Trophoblast cell (in vitro differentiated cells and primary cell): ENCODE measurements at regions not wholly inside any gene's neighbourhood (a gene's known extent, or its start where the extent isn't known, plus 50 kb on each side); places are given as distances from the start of the nearest gene placed in this dataset.

ENCODE experiments used
- DNase-seq, 2 donors: peaks; one replicate each; pipeline ENCODE4 v3.0.0-alpha.2; 2016
- H2AFZ ChIP-seq: 2 replicates; pipeline ENCODE4 v1.6.1; 2013; ENCODE audit warnings: low read length, moderate library complexity, mild to moderate bottlenecking; ENCODE audit not compliant: insufficient read depth, poor library complexity
- H2AK5ac ChIP-seq: 2 replicates; pipeline ENCODE4 v1.6.1; 2013; ENCODE audit warnings: mild to moderate bottlenecking, low read length
- H2BK120ac ChIP-seq: 2 replicates; pipeline ENCODE4 v1.6.1; 2013; ENCODE audit warnings: low read length, mild to moderate bottlenecking, moderate library complexity; ENCODE audit not compliant: insufficient read depth, poor library complexity
- H2BK12ac ChIP-seq: 2 replicates; pipeline ENCODE4 v1.6.1; 2013; ENCODE audit warnings: mild to moderate bottlenecking, low read length, moderate library complexity
- H2BK5ac ChIP-seq: 2 replicates; pipeline ENCODE4 v1.6.1; 2013; ENCODE audit warnings: low read length, low read depth, moderate library complexity, mild to moderate bottlenecking; ENCODE audit not compliant: poor library complexity
- H3K14ac ChIP-seq: 2 replicates; pipeline ENCODE4 v1.6.1; 2013; ENCODE audit warnings: mild to moderate bottlenecking, low read length
- H3K18ac ChIP-seq: 2 replicates; pipeline ENCODE4 v1.6.1; 2013; ENCODE audit warnings: mild to moderate bottlenecking, low read length
- H3K23ac ChIP-seq: 2 replicates; pipeline ENCODE4 v1.6.1; 2013; ENCODE audit warnings: low read length
- H3K27ac ChIP-seq: 2 replicates; pipeline ENCODE4 v1.5.1; 2013; ENCODE audit warnings: low read depth, mild to moderate bottlenecking, inconsistent platforms, low read length, moderate library complexity
- H3K27me3 ChIP-seq: 2 replicates; pipeline ENCODE4 v1.6.1; 2013; ENCODE audit warnings: inconsistent platforms, mild to moderate bottlenecking, low read length, moderate library complexity; ENCODE audit not compliant: insufficient read depth
- H3K36me3 ChIP-seq, 2 experiments: 1 replicate in 1 of 2; 2 replicates in 1 of 2; pipeline ENCODE4 v1.6.1; 2013; ENCODE audit warnings: low read length in 2 of 2, mild to moderate bottlenecking in 2 of 2, moderate library complexity in 1 of 2; ENCODE audit not compliant: insufficient read depth in 2 of 2, control insufficient read depth in 1 of 2
- H3K4ac ChIP-seq: 2 replicates; pipeline ENCODE4 v1.6.1; 2013; ENCODE audit warnings: low read depth, mild to moderate bottlenecking, low read length, moderate library complexity
- H3K4me1 ChIP-seq, 2 experiments: 1 replicate in 1 of 2; 2 replicates in 1 of 2; pipeline ENCODE4 v1.6.1; 2013; ENCODE audit warnings: low read length in 2 of 2, mild to moderate bottlenecking in 2 of 2, moderate library complexity in 1 of 2; ENCODE audit not compliant: insufficient read depth in 2 of 2, control insufficient read depth in 1 of 2
- H3K4me2 ChIP-seq: 2 replicates; pipeline ENCODE4 v1.6.1; 2013; ENCODE audit warnings: inconsistent platforms, mild to moderate bottlenecking, low read length, moderate library complexity
- H3K4me3 ChIP-seq: 2 replicates; pipeline ENCODE4 v1.5.1; 2013; ENCODE audit warnings: mild to moderate bottlenecking, low read depth, low read length, inconsistent platforms
- H3K79me1 ChIP-seq: one replicate; pipeline ENCODE4 v1.6.1; 2013; ENCODE audit warnings: low read length
- H3K79me2 ChIP-seq: 2 replicates; pipeline ENCODE4 v1.6.1; 2013; ENCODE audit warnings: low read length, mild to moderate bottlenecking; ENCODE audit not compliant: control insufficient read depth, insufficient read depth, poor library complexity
- H3K9ac ChIP-seq: 2 replicates; pipeline ENCODE4 v1.6.1; 2013; ENCODE audit warnings: mild to moderate bottlenecking, low read length
- H3K9me3 ChIP-seq: 2 replicates; pipeline ENCODE4 v1.6.1; 2013; ENCODE audit warnings: low read depth, mild to moderate bottlenecking, control low read depth, inconsistent platforms, low read length; ENCODE audit not compliant: insufficient read depth
- H4K12ac ChIP-seq: 2 replicates; pipeline ENCODE4 v1.6.1; 2013; ENCODE audit warnings: low read depth, mild to moderate bottlenecking, low read length, moderate library complexity
- H4K8ac ChIP-seq: 2 replicates; pipeline ENCODE4 v1.6.1; 2013; ENCODE audit warnings: low read depth, mild to moderate bottlenecking, low read length, moderate library complexity
- H4K91ac ChIP-seq: one replicate; pipeline ENCODE4 v1.6.1; 2013; ENCODE audit warnings: low read depth, mild to moderate bottlenecking, low read length, moderate library complexity
- WGBS: extraction: QIAGEN DNeasy Blood & Tissue Kit; methylation state at CpG from one replicate; pipeline ENCODE4 v1.1.7; 2013; ENCODE audit warnings: missing lambda C conversion rate; ENCODE audit not compliant: insufficient read length, insufficient coverage; ENCODE audit errors: extremely low coverage; 5-methylcytosine and 5-hydroxymethylcytosine counted together

DNA sequence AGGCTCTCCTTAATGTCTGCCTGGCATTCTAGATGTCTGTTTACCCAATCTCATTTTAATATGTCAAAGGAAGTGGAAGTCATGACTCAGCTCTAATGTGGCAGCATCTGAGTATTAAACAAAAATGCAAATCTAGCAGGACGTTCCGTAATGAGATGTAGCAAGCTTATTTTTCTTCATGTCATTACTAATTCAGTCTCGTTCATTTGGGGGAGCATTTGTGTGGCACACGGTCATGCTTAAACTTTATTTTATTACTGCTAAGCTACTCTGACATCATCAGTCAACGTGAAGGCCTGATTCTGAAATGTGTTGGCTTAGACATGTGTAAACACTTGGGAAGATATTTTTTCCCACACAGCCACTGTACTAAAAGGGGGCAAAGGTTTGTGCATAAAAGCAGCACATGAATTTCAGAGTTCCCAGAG, 326.7 kb upstream of the TMPO start:
- Histone ChIP-seq H3K27me3 (no peaks in the 10 kb centered on the region), H3K9ac (no peak overlapping the region), H3K23ac (no peak overlapping the region), H2BK5ac (no peak overlapping the region), H3K36me3 (no peaks in the 10 kb centered on the region), H3K79me2 (no peaks in the 10 kb centered on the region), H3K14ac (no peak overlapping the region), H3K4ac (no peak overlapping the region), H4K8ac (no peak overlapping the region), H3K4me2 (no peak overlapping the region), H2AFZ (no peak overlapping the region), H2BK12ac (no peak overlapping the region), H3K27ac (no peak overlapping the region), H3K79me1 (no peaks in the 10 kb centered on the region), H4K91ac (no peak overlapping the region), H3K9me3 (no peaks in the 10 kb centered on the region), H3K18ac (no peak overlapping the region), H2BK120ac (no peak overlapping the region), H3K4me3 (no peak overlapping the region), H4K12ac (no peak overlapping the region), H3K4me1 (no peaks in the 10 kb centered on the region), H2AK5ac (no peak overlapping the region)
- no peak for DNase-seq
- WGBS: no CpG with 5 or more reads among the region's 5 CpGs

DNA sequence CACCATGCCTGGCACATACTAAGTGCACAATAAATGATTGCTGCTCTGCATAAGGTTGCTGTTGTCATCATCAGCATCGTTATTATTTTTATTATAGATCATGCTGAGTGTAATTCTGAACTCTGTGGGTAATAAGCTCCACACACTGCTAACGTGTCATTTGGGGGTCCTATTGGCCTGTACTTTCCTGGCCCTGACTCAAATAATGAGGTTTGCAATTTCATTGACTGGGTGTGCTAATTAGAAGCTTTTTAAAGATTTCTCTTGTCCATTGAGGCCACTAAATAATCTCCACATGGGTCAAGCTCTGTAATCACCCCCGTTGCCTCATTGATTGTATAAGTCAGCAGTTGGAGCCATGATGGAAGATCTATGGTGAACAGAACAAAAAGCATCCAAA, 320.8 kb upstream of the TMPO start:
- Histone ChIP-seq H3K9me3 (no peaks in the 10 kb centered on the region), H3K36me3 (no peaks in the 10 kb centered on the region), H3K4me3 (no peak overlapping the region), H3K79me2 (no peaks in the 10 kb centered on the region), H3K27ac (no peak overlapping the region), H4K8ac (no peak overlapping the region), H3K14ac (no peak overlapping the region), H4K91ac (no peak overlapping the region), H2BK5ac (no peak overlapping the region), H3K27me3 (no peaks in the 10 kb centered on the region), H3K4ac (no peak overlapping the region), H2AK5ac (no peak overlapping the region), H4K12ac (no peak overlapping the region), H2AFZ (no peak overlapping the region), H3K9ac (no peak overlapping the region), H2BK120ac (no peak overlapping the region), H3K4me2 (no peak overlapping the region), H3K79me1 (no peaks in the 10 kb centered on the region), H2BK12ac (no peak overlapping the region), H3K23ac (no peak overlapping the region), H3K4me1 (no peaks in the 10 kb centered on the region), H3K18ac (no peak overlapping the region)
- no CpG with 5 or more reads among the region's 3 CpGs for WGBS
- DNase-seq: no peak

DNA sequence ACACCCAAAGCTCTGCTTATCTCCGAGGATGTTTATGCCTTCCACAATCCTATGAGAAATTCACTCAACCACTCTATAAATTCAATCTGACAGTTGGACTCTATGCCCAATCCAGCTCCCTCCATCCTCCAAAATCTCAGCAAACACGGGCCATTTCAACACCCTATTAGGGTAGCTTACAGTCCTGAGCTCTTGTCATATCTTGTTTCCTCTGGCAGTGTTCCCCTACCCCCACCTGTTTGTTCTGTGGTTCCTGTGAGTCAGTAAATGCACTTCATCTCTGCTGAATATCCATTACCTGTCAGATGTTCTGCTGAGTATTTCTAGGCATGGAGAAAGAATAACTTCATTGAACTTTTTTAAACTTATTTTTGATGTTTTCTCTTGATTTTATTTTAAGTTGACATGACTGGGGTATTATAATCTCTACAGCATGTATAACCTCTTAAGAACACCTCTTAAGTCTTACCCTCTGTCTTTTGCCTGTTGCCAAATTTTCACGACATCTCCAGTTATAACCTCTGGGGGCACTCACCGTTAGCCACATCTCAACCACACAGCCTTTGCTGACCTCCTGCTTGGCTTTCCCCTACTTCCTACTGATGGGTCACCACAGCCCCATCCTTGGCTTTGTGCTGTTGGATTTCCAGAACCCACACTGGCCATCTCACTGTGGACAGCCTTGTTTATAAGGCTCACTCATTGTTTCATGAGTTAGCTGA, 317.0 kb upstream of the TMPO start:
- no CpG with 5 or more reads among the region's 4 CpGs for WGBS
- no peak overlapping the region for H3K4me3 ChIP-seq
- no peak overlapping the region for H3K14ac ChIP-seq
- no peak overlapping the region for H3K23ac ChIP-seq
- H3K4me2 ChIP-seq: no peak overlapping the region
- no peak overlapping the region for H2BK120ac ChIP-seq
- H3K9me3 ChIP-seq: peaks cover 2% of the 10 kb centered on the region
- no peaks in the 10 kb centered on the region for H3K36me3 ChIP-seq
- H2AK5ac ChIP-seq: no peak overlapping the region
- no peaks in the 10 kb centered on the region for H3K79me1 ChIP-seq
- no peak overlapping the region for H4K91ac ChIP-seq
- H3K4ac ChIP-seq: no peak overlapping the region
- no peaks in the 10 kb centered on the region for H3K4me1 ChIP-seq
- no peak overlapping the region for H4K12ac ChIP-seq
- H4K8ac ChIP-seq: no peak overlapping the region
- DNase-seq: no peak
- no peaks in the 10 kb centered on the region for H3K27me3 ChIP-seq
- H3K9ac ChIP-seq: no peak overlapping the region
- H2BK12ac ChIP-seq: no peak overlapping the region
- no peaks in the 10 kb centered on the region for H3K79me2 ChIP-seq
- H3K27ac ChIP-seq: no peak overlapping the region
- H2AFZ ChIP-seq: no peak overlapping the region
- H2BK5ac ChIP-seq: no peak overlapping the region
- no peak overlapping the region for H3K18ac ChIP-seq

DNA sequence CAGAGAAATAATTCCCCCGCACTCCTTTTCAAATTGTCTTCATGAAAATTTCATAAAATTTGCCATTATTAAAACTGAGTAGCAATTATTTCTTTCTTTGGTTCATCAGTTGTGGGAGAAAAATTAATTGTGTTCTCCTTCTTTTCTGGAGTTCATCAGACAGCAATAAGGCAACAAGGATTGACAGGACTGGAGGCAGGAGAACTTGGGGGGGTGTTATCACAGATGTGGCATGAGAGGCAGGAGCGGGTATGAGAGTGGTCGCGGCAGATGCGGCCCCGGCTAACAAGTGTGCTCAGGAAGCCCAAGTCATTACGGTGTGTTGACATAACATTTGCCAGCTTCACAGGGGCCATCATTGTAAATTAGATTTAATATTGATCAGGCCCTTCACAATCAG, 306.6 kb upstream of the TMPO start:
- H3K36me3 ChIP-seq: no peaks in the 10 kb centered on the region
- H3K9me3 ChIP-seq: no peaks in the 10 kb centered on the region
- no peak overlapping the region for H4K12ac ChIP-seq
- no peak overlapping the region for H2BK120ac ChIP-seq
- H3K79me2 ChIP-seq: no peaks in the 10 kb centered on the region
- WGBS: no CpG with 5 or more reads among the region's 7 CpGs
- DNase-seq: no peak
- H3K18ac ChIP-seq: no peak overlapping the region
- H3K79me1 ChIP-seq: no peaks in the 10 kb centered on the region
- no peak overlapping the region for H3K4me3 ChIP-seq
- no peak overlapping the region for H3K27ac ChIP-seq
- no peak overlapping the region for H3K4me2 ChIP-seq
- H4K8ac ChIP-seq: no peak overlapping the region
- no peak overlapping the region for H4K91ac ChIP-seq
- no peak overlapping the region for H2BK5ac ChIP-seq
- no peaks in the 10 kb centered on the region for H3K4me1 ChIP-seq
- H3K14ac ChIP-seq: no peak overlapping the region
- H3K23ac ChIP-seq: no peak overlapping the region
- H3K4ac ChIP-seq: no peak overlapping the region
- no peak overlapping the region for H2AFZ ChIP-seq
- no peak overlapping the region for H2AK5ac ChIP-seq
- no peak overlapping the region for H2BK12ac ChIP-seq
- H3K9ac ChIP-seq: no peak overlapping the region
- no peaks in the 10 kb centered on the region for H3K27me3 ChIP-seq
